RKO (cell line): ENCODE measurements at regions not wholly inside any gene's neighbourhood (a gene's known extent, or its start where the extent isn't known, plus 50 kb on each side); places are given as distances from the start of the nearest gene placed in this dataset.
A peak's percentile ranks its signal among the peaks of the same experiment; 100 is the strongest.
"Not testable (repeated sequence)": the region's sequence is repeated elsewhere in the genome, so short reads cannot be mapped to it uniquely, and the experiment has no call there.

Source experiments
- DNase-seq: peaks from one replicate; pipeline ENCODE4 v3.0.0-alpha.2; 2016; ENCODE audit warnings: low spot score

DNA sequence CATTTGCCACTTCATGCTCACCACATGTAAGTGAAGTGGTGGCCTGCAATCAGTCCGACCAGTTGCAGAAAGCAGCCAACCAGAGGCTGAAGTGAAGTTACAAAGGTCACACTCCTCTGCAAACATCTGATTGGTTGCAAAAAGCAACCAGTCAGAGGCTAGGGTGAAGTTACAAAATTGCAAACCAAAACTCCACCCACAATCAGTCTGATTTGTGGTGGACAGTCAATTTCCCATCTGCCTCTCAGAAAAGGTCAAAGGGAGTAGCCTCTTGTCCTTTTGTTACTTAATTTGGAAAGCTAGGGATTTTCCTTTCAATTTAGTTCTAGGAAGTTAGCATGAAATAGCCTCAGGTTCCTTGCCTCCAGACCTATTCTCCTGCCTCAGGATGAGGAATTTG, 185.0 kb downstream of the UXS1 start:
- DNase-seq, result no peak

GRCh38 chr2:106004851-106005250, 189.2 kb downstream of the UXS1 start:
- DNase-seq, result no peak

- DNase-seq, result no peak
Observed at GRCh38 chr2:105999211-105999989, 194.7 kb downstream of the UXS1 start.

- DNase-seq, result no peak
Observed at GRCh38 chr2:105997711-105998110, 196.4 kb downstream of the UXS1 start.

DNA sequence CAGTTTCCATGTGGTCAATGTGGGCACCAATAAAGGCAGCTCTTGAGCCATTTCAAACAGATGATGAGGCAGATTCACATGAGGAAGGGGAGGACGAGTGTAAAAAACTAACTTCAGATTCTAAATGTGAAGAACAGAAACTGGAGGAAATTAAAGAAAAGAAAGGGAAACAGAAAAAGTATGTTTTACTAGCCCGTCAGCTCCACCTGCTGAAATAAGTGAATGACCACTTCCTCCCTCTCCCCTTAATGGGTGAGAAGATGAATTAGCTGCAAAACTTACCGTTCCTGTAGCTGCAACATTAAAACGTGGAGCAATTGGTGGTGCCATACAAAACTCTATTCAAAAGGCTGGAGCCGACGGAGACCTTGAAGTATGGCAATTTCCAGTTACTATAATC, 203.5 kb downstream of the UXS1 start:
- no peak for DNase-seq

DNA sequence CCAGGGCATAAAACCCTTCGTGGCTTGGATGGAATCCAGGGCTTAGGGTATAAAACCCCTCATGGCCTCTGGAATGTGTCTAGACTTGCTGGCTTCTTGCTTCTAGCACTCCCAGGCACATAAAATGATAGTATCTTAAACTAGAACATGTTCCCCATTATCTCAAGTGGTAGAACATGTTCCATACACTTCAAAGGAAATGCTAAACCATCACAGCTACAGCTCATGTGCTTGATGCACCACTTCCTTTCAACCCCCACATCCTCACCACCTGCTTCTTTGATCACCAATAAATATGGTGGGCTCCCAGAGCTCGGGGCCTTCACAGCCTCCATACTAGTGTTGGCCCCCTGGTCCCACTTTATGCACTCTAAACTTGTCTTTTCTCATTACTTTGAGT, 204.3 kb downstream of the UXS1 start:
- DNase-seq, result not testable (repeated sequence)

DNA sequence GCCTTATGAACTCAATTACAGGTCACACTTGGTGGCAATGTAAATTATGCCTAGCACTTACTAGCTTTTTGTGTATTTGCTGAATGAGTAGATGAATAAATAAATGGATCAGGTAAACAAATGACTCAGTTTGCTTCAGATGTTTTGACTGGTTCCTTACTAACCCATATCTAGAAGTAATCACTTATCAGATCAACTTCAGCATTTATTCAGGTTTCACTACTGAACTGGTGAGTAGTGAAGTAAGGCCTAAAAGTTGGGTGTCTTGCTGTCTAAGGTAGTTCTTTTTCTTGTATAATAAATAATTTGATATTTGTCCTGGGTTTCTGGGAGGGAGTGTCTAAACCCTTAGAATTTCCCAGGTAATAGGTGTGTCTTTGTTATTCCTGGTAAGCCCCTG, 205.0 kb downstream of the UXS1 start:
- no peak for DNase-seq

- DNase-seq, result no peak
Observed at GRCh38 chr2:105977807-105978206, 216.3 kb downstream of the UXS1 start.

GRCh38 chr2:105977212-105977611, 216.9 kb downstream of the UXS1 start:
- peak; percentile 79 for DNase-seq

- DNase-seq, result no peak
Observed at GRCh38 chr2:105974812-105975211, 219.3 kb downstream of the UXS1 start.

DNA sequence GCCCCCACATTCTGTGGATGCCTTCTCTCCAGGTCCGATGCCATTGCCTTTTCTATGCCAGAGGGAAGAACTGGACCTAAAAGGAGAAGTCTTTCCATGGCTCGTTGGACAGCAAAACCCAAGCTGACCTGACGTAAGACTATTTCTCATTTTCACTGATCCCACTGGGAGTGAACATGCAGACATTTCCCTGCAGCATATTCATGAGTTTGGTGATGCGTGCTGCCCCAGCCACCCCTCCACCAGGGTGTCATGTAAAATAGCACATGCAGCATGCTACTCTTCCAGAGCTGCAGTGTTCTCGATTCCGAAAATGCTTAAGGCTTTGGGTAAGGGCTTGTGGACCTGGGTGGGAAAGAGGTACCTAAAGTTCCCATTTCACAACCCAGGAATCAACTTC, 221.2 kb downstream of the UXS1 start:
- DNase-seq, result no peak

DNA sequence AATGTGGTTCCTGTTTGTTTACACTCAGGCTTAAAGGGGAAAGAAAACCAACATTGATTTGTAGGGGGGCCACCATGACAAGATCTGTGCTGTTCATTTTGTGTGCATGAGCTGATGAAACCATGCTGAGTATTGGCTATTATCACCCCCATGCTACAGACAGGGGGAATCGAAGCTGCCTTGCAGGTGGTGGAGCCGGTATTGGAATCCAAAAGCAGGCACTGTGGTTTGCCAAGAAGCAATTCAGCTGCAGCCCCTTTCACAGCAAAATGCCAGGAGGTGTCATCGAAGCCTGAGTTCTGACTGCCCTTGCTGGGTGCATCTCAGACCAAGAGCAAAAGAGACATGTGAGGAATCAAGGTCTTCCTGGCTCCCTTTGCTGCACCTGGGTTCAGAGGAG, 221.9 kb downstream of the UXS1 start:
- DNase-seq, result no peak

GRCh38 chr2:105969552-105969951, 224.5 kb downstream of the UXS1 start:
- no peak for DNase-seq

DNA sequence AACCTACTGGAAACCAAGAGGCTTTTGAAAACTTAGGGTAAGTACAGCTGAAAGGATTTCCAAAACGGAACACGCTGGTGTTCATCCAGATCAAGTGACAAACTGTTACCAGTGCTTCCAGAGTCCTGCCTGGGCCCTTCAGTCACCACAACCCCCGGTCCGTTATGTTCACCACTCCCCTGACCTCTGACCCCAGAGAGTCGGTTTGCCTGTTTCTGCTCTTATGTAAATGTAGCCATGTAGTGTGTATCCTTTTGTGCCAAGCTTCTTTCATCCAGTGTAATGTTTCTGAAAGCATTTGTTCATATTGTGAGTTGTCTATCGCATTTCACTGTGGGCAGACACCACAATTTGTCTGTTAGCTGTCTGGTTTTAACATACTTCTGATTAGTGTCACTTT, 217.5 kb downstream of the NCK2 start:
- DNase-seq, result no peak

DNA sequence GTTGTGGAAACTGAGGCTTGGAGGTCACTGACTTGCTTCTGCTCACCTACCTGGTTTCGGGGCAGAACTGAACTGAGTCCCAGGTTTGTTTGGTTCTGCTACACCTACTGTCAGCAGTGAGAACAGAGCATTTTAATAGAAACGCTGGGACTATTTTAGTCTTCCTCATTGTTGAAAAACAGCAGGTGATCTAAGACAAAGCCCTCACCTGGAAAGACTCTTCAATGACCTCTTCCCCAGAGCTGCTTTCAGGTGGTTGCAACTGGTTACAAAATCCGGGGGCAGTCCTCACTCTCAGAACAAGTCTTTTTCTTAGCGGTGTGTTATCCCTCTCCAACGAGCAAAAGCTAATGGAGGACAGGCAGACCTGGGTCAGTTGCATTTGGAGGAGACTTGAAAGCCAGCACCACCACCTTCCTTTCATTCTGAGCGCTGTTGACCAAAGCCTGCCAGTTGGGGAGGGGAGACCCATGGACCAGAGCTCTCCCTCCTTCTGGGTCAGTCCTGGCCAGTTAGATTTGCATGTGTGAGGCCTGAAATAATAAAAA, 217.0 kb downstream of the NCK2 start:
- DNase-seq, result no peak

DNA sequence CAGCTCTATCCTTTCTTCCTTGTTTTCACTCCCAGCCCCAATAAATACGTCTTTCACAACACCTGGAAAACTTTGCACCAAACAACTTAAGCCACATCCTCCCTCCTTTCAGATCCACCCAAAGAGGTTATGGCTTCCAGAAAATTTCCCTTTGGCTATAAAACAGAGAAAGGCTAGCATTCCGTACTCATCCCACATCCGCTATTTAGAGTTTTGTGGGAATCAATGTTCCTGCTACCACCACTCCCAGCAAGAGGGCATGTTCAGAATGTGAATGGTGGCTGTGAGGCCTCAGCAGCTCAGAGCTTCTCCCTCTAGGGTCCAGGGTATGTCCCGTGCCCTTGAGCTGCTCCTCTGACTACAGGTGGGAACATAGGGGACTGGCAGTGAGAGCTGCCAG, 214.6 kb downstream of the NCK2 start:
- DNase-seq, result no peak

DNA sequence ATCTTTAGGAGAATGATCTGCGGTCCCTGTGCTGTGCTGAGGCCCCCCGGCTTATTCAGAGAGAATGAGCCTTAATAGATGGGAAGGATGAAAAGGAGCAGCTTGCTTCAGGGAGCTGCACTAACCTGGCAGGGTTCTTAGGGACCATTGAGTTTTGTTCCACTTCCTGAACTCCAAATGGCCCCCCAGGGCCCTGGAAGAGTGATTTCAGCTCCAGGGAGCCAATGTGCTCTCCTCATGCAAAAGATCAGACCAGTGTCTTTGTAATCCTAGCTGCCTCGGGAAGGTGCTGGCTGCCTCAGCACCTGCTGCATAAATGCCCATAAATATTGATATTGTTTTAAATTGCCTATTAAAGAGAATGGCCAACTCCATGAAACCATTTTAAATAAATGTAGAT, 210.2 kb downstream of the NCK2 start:
- no peak for DNase-seq

DNA sequence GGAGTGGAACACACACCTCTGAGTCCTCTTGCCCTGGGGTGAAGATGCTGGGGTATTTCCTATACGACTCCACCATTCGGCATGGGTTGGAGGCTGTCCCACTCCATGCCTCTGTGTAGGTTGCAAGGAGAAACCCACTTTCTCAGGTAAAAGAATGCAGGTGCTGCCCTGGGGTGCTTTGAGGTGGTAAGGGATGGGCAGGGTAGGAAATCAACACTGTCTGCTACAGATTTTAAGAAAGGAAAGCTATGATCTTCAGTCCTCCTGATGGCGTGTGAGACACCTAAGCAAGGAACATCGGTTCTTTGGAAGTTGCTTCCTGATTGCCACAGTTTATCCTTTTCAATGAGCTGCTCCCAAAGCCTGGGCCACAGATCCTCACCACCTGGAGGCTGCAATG, 209.2 kb downstream of the NCK2 start:
- no peak for DNase-seq

DNA sequence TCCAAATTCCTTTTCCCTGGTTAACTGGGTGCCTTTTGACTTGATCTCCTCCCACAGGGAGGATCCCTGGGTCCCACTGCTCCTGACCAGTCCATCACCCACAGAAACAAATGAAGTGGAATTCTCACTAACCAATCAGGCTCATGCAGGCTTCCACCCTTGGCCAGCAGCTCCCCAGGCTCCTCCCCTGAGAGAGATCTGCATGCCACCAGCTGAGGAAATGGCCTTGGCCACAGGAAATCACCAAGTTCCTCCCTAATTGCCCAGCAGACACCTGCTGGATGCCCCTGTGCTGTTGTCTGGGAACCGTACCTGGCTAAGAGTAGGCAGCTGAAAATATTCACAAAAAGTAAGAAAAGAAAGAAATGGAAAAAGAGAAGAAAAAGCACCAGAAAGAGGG, 207.4 kb downstream of the NCK2 start:
- no peak for DNase-seq

- DNase-seq, result no peak
Observed at GRCh38 chr2:105951384-105951694, 206.6 kb downstream of the NCK2 start.

- DNase-seq, result no peak
Observed at GRCh38 chr2:105950521-105951383, 206.0 kb downstream of the NCK2 start.

DNA sequence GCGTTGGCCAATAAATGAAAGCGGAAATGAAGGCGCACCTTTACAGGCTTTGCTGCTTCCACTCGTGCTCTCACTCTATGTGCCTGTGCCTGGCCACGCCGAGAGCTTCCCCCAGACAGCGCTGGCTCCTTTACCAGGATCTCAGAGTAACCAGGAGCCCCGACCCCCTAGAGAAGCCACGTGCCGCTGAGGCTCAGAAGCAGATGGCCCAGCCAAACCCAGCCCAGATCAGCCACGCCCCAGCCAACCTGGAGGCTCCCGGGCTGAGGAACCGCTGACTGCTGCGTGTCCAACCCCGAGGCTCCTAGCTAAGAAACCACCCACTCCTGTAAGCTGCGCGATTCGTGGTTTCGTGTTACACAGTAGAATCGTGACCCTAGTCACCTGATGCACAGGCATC, 199.3 kb downstream of the NCK2 start:
- no peak for DNase-seq
